MM.1S (cell line): ENCODE measurements at regions not wholly inside any gene's neighbourhood (a gene's known extent, or its start where the extent isn't known, plus 50 kb on each side); places are given as distances from the start of the nearest gene placed in this dataset.

Source experiments
- DNase-seq: peaks from one replicate; pipeline ENCODE4 v3.0.0-alpha.2; 2015
- H2AFZ ChIP-seq: fragments of 300-600 bp; sonication (generic); 2 replicates; pipeline ENCODE4 v1.6.0; 2016; ENCODE audit warnings: antibody characterized with exemption, low read length
- H3F3A ChIP-seq: fragments of 300-600 bp; sonication (generic); 2 replicates; pipeline ENCODE4 v1.6.1; 2016; ENCODE audit warnings: mild to moderate bottlenecking, antibody characterized with exemption, low read length, moderate library complexity, mixed read lengths; ENCODE audit not compliant: insufficient read depth
- H3K27ac ChIP-seq: fragments of 300-600 bp; sonication (generic); 2 replicates; pipeline ENCODE4 v1.5.1; 2016; ENCODE audit warnings: mild to moderate bottlenecking, low read length
- H3K27me3 ChIP-seq: fragments of 300-600 bp; sonication (generic); replicated peaks from 2 replicates; pipeline ENCODE4 v1.6.0; 2016; ENCODE audit warnings: low read length; ENCODE audit not compliant: insufficient read depth
- H3K36me3 ChIP-seq: fragments of 300-600 bp; sonication (generic); replicated peaks from 2 replicates; pipeline ENCODE4 v1.6.1; 2016; ENCODE audit warnings: mild to moderate bottlenecking, low read length, mixed read lengths; ENCODE audit not compliant: insufficient read depth
- H3K4me1 ChIP-seq: fragments of 300-600 bp; sonication (generic); 2 replicates; pipeline ENCODE4 v1.6.1; 2016; ENCODE audit warnings: low read length, mixed read lengths
- H3K4me2 ChIP-seq: fragments of 300-600 bp; sonication (generic); 2 replicates; pipeline ENCODE4 v1.6.0; 2016; ENCODE audit warnings: low read depth, low read length
- H3K4me3 ChIP-seq: fragments of 300-600 bp; sonication (generic); 2 replicates; pipeline ENCODE4 v1.5.1; 2016; ENCODE audit warnings: low read length, mixed read lengths
- H3K79me2 ChIP-seq: fragments of 300-600 bp; sonication (generic); 2 replicates; pipeline ENCODE4 v1.6.1; 2016; ENCODE audit warnings: mixed run types, low read length, mixed read lengths
- H3K9ac ChIP-seq: fragments of 300-600 bp; sonication (generic); 2 replicates; pipeline ENCODE4 v1.6.1; 2016; ENCODE audit warnings: low read length, mixed read lengths
- H3K9me2 ChIP-seq: fragments of 300-600 bp; sonication (generic); replicated peaks from 2 replicates; pipeline ENCODE4 v1.6.1; 2016; ENCODE audit warnings: mild to moderate bottlenecking, low read length, mixed read lengths; ENCODE audit not compliant: insufficient read depth
- H3K9me3 ChIP-seq: fragments of 300-600 bp; sonication (generic); replicated peaks from 2 replicates; pipeline ENCODE4 v1.6.1; 2016; ENCODE audit warnings: mild to moderate bottlenecking, low read length, mixed read lengths; ENCODE audit not compliant: insufficient read depth
- H4K20me1 ChIP-seq: fragments of 300-600 bp; sonication (generic); 2 replicates; pipeline ENCODE4 v1.6.1; 2016; ENCODE audit warnings: mild to moderate bottlenecking, low read length, moderate library complexity, mixed read lengths; ENCODE audit not compliant: insufficient read depth
- CTCF ChIP-seq: fragments of 300-600 bp; sonication (generic); IDR thresholded peaks from 2 replicates; pipeline ENCODE4 v1.5.1; 2016; ENCODE audit warnings: antibody characterized with exemption, low read length, mixed read lengths
- EZH2 ChIP-seq: fragments of 300-600 bp; sonication (generic); optimal IDR thresholded peaks from 2 replicates; pipeline ENCODE3; 2017; ENCODE audit warnings: low read depth, mild to moderate bottlenecking, antibody characterized with exemption, low read length, mixed read lengths
- EZH2phosphoT487 ChIP-seq: fragments of 300-600 bp; sonication (generic); IDR thresholded peaks from 2 replicates; pipeline ENCODE4 v1.6.1; 2018; ENCODE audit warnings: antibody characterized with exemption, low read length

DNA sequence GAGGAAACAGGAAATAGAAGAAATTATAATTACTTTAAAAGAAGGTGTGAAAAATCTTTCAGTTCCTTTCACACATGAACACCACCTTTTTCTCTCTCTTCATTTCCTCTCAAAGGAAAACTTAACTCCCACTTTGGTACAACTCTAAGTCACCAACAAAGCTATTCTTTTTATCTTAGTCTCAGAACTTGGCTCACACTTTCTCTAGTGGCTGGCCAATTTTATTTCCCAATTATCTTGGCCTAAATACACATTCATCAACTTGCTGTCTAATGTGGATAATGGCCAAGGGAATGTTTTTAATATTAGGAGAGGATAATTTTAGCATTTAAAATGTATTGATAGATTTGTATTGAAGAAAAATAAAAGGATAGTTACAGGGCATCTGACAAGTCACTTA lies 64.5 kb upstream of the NAV3 start:
- Histone ChIP-seq H3K4me3 (no peak overlapping the region), H4K20me1 (no peaks in the 10 kb centered on the region), H3K4me1 (no peaks in the 10 kb centered on the region), H3K4me2 (no peak overlapping the region), H3K79me2 (no peaks in the 10 kb centered on the region), H3F3A (no peaks in the 10 kb centered on the region), H3K9ac (no peak overlapping the region), H3K27ac (no peak overlapping the region), H3K27me3 (no peaks in the 10 kb centered on the region), H2AFZ (no peak overlapping the region), H3K36me3 (no peaks in the 10 kb centered on the region), H3K9me3 (no peaks in the 10 kb centered on the region), H3K9me2 (no peaks in the 10 kb centered on the region)
- DNase-seq: no peak
- TF ChIP-seq CTCF: no peak
- TF ChIP-seq EZH2: no peak
- no peak for TF ChIP-seq EZH2phosphoT487

DNA sequence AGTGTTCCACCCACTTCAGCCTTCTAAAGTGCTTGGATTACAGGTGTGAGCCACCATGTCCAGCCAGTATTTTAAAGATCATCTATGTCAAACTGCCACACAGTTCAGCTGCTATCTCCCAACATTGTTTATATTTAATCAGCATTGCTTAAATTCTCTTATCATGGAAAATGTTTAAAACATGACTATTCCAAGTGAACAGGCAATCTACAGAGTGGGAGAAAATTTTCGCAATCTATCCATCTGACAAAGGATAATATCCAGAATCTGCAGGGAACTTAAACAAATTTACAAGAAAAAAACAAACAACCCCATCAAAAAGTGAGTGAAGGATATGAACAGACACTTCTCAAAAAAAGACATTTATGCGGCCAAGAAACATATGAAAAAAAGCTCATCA lies 69.4 kb upstream of the NAV3 start:
- no peaks in the 10 kb centered on the region for H3K27me3 ChIP-seq
- H3K27ac ChIP-seq: no peak overlapping the region
- H3K4me2 ChIP-seq: no peak overlapping the region
- no peaks in the 10 kb centered on the region for H3K4me1 ChIP-seq
- H3K9me2 ChIP-seq: no peaks in the 10 kb centered on the region
- no peaks in the 10 kb centered on the region for H3K36me3 ChIP-seq
- H2AFZ ChIP-seq: no peak overlapping the region
- no peak for DNase-seq
- H3F3A ChIP-seq: no peaks in the 10 kb centered on the region
- H4K20me1 ChIP-seq: no peaks in the 10 kb centered on the region
- H3K4me3 ChIP-seq: no peak overlapping the region
- H3K9me3 ChIP-seq: no peaks in the 10 kb centered on the region
- no peaks in the 10 kb centered on the region for H3K79me2 ChIP-seq
- TF ChIP-seq EZH2 (no peak), EZH2phosphoT487 (no peak), CTCF (no peak)
- H3K9ac ChIP-seq: no peak overlapping the region

- H2AFZ ChIP-seq: no peak overlapping the region
- H3K9me3 ChIP-seq: no peaks in the 10 kb centered on the region
- H3K4me1 ChIP-seq: no peaks in the 10 kb centered on the region
- no peaks in the 10 kb centered on the region for H4K20me1 ChIP-seq
- H3K79me2 ChIP-seq: no peaks in the 10 kb centered on the region
- no peak for TF ChIP-seq EZH2phosphoT487
- TF ChIP-seq CTCF: no peak
- no peak for TF ChIP-seq EZH2
- H3K9me2 ChIP-seq: no peaks in the 10 kb centered on the region
- no peak overlapping the region for H3K4me2 ChIP-seq
- no peak overlapping the region for H3K9ac ChIP-seq
- H3F3A ChIP-seq: no peaks in the 10 kb centered on the region
- H3K27ac ChIP-seq: no peak overlapping the region
- no peak overlapping the region for H3K4me3 ChIP-seq
- H3K27me3 ChIP-seq: no peaks in the 10 kb centered on the region
- no peak for DNase-seq
- H3K36me3 ChIP-seq: no peaks in the 10 kb centered on the region
These were observed 70.2 kb upstream of the NAV3 start for GRCh38 chr12:77760271-77761025.
